ENCODE measurements at regions not wholly inside any gene's neighbourhood (a gene's known extent, or its start where the extent isn't known, plus 50 kb on each side); places are given as distances from the start of the nearest gene placed in this dataset.

DNA sequence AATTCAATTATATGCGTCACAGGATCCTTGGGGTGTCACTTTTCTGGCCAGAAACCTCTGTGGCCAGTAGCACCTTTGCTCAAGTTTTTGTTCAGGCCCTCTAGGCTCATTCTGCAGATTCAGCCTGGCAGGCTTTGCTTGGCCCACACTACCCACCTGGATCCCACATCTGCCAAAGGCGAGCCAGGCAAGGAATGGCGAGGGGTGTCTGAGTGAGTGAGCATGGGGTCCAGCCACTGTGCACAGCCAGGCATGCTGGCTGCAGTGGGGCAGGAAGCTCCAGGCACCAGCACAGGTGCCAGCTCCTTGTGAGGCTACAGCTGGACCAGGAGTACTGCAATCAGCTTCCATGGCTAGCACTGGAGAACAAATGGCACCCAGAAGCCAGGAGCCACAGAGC is 914.9 kb downstream of the FSTL5 start:
- no peak for TF ChIP-seq POLR2AphosphoS5 (IDR thresholded peaks at IDR 0.05)
- TF ChIP-seq, protein P1, sequence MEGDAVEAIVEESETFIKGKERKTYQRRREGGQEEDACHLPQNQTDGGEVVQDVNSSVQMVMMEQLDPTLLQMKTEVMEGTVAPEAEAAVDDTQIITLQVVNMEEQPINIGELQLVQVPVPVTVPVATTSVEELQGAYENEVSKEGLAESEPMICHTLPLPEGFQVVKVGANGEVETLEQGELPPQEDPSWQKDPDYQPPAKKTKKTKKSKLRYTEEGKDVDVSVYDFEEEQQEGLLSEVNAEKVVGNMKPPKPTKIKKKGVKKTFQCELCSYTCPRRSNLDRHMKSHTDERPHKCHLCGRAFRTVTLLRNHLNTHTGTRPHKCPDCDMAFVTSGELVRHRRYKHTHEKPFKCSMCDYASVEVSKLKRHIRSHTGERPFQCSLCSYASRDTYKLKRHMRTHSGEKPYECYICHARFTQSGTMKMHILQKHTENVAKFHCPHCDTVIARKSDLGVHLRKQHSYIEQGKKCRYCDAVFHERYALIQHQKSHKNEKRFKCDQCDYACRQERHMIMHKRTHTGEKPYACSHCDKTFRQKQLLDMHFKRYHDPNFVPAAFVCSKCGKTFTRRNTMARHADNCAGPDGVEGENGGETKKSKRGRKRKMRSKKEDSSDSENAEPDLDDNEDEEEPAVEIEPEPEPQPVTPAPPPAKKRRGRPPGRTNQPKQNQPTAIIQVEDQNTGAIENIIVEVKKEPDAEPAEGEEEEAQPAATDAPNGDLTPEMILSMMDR (IDR thresholded peaks at IDR 0.05), result no peak
